Caco-2 (cell line): ENCODE measurements at regions not wholly inside any gene's neighbourhood (a gene's known extent, or its start where the extent isn't known, plus 50 kb on each side); places are given as distances from the start of the nearest gene placed in this dataset.

ENCODE experiments used
- BruUV-seq: library from RNA; stranded (reverse); fragments of 400-500 nt; replicated peaks from 2 replicates; lab custom pipeline; 2021; lab: Mats Ljungman, UMichigan
- CTCF ChIA-PET: fragments of 300-600 bp; sonication (Branson Sonifier 250); formaldehyde crosslinking; loops from one replicate; lab custom pipeline; 2022; ENCODE audit warnings: antibody characterized with exemption; lab: Charles Lee
- POLR2A ChIA-PET: fragments of 300-600 bp; sonication (Branson Sonifier 250); formaldehyde crosslinking; loops from one replicate; lab custom pipeline; 2022; ENCODE audit warnings: antibody characterized with exemption; lab: Charles Lee
- DNase-seq, 2 experiments: peaks; one replicate each; pipeline versions ENCODE4 v3.0.0 to v3.0.0-alpha.2; 2020 to 2022
- H3K27me3 ChIP-seq: replicated peaks from 2 replicates; pipeline ENCODE4 v1.6.0; 2011; ENCODE audit warnings: low read length; ENCODE audit not compliant: control insufficient read depth, insufficient read depth
- H3K36me3 ChIP-seq: 2 replicates; pipeline ENCODE4 v1.5.1; 2011; ENCODE audit warnings: low read length; ENCODE audit not compliant: control insufficient read depth, insufficient read depth
- H3K4me1 ChIP-seq: fragments of 250-450 bp; sonication (Bioruptor Pico); 2 replicates; pipeline ENCODE4 v1.5.1; 2020; ENCODE audit warnings: mild to moderate bottlenecking
- H3K4me3 ChIP-seq: 2 replicates; pipeline ENCODE4 v1.5.1; 2011; ENCODE audit warnings: low read depth, mild to moderate bottlenecking, control low read depth, low read length
- H3K9me3 ChIP-seq: fragments of 250-450 bp; sonication (Bioruptor Pico); 2 replicates; pipeline ENCODE4 v1.5.1; 2020; ENCODE audit warnings: mild to moderate bottlenecking, moderate library complexity
- H3K27ac Mint-ChIP-seq: one replicate; pipeline ENCODE4 v1.8.0; 2022; ENCODE audit warnings: mixed read lengths; ENCODE audit not compliant: unreplicated experiment
- H3K27me3 Mint-ChIP-seq: one replicate; pipeline ENCODE4 v1.8.0; 2022; ENCODE audit warnings: mixed read lengths; ENCODE audit not compliant: insufficient read depth, unreplicated experiment
- H3K36me3 Mint-ChIP-seq: one replicate; pipeline ENCODE4 v1.8.0; 2022; ENCODE audit warnings: mild to moderate bottlenecking, mixed read lengths; ENCODE audit not compliant: insufficient read depth, unreplicated experiment
- H3K4me1 Mint-ChIP-seq: one replicate; pipeline ENCODE4 v1.8.0; 2022; ENCODE audit warnings: low read depth, mixed read lengths; ENCODE audit not compliant: unreplicated experiment
- H3K4me3 Mint-ChIP-seq: one replicate; pipeline ENCODE4 v1.8.0; 2022; ENCODE audit warnings: mild to moderate bottlenecking, moderate library complexity, mixed read lengths; ENCODE audit not compliant: unreplicated experiment
- H3K9me3 Mint-ChIP-seq: one replicate; pipeline ENCODE4 v1.8.0; 2022; ENCODE audit warnings: mixed read lengths; ENCODE audit not compliant: unreplicated experiment
- CTCF ChIP-seq, 2 experiments: fragments of 200-600 bp in 1 of 2; IDR thresholded peaks; 1 replicate in 1 of 2; 2 replicates in 1 of 2; pipeline versions ENCODE4 v1.5.1 to v1.8.0; 2011 to 2022; ENCODE audit warnings: antibody characterized with exemption in 1 of 2, control low read depth in 1 of 2, inconsistent platforms in 1 of 2, low read depth in 1 of 2, low read length in 1 of 2, mild to moderate bottlenecking in 1 of 2, moderate library complexity in 1 of 2; ENCODE audit not compliant: insufficient read depth in 1 of 2, severe bottlenecking in 1 of 2, unreplicated experiment in 1 of 2
- intact Hi-C: fragments of 100-400 bp; cut with micrococcal nuclease; formaldehyde crosslinking; loops from one replicate; pipeline ENCODE4 v1.10.0; 2022; ENCODE audit not compliant: unreplicated experiment

DNA sequence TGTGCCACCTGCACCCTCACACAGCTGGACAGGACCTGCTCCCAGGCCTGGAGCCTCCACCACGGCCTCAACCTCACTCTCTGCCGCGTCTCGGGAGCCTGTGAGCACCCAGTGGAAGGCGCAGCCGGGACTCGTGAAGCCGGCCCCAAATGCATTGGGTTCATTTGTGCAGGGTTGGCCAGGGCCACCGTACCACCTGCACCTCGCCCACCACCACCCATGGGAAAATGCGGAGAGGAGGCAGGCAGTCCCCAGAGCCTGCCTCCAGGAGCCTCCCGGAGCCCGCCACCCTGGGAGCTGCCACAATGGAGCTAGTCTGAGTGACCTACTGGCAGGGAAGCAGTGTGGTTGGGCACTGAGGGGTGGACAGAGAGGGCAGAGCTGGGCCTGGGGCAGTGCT is 62.5 kb upstream of the HRH1 start:
- ChIA-PET CTCF (no interaction called here), POLR2A (no interaction called here)
- Mint-ChIP-seq H3K4me1 (no peaks in the 10 kb centered on the region), H3K4me3 (no peak overlapping the region), H3K27me3 (no peaks in the 10 kb centered on the region), H3K36me3 (no peaks in the 10 kb centered on the region), H3K9me3 (no peaks in the 10 kb centered on the region), H3K27ac (no peak overlapping the region)
- H3K4me3 ChIP-seq = no peak overlapping the region
- DNase-seq = no peak
- peaks cover 10% of the 10 kb centered on the region for H3K4me1 ChIP-seq
- H3K36me3 ChIP-seq = no peaks in the 10 kb centered on the region
- H3K9me3 ChIP-seq = no peaks in the 10 kb centered on the region
- no peak for TF ChIP-seq CTCF (IDR thresholded peaks at IDR 0.05; ENCODE audit: insufficient read depth in 1 of 2, low read depth in 1 of 2, low read length in 1 of 2, severe bottlenecking in 1 of 2, unreplicated experiment in 1 of 2)
- no peaks in the 10 kb centered on the region for H3K27me3 ChIP-seq
- no TSS peak for BruUV-seq
- intact Hi-C loops = no loop called here

DNA sequence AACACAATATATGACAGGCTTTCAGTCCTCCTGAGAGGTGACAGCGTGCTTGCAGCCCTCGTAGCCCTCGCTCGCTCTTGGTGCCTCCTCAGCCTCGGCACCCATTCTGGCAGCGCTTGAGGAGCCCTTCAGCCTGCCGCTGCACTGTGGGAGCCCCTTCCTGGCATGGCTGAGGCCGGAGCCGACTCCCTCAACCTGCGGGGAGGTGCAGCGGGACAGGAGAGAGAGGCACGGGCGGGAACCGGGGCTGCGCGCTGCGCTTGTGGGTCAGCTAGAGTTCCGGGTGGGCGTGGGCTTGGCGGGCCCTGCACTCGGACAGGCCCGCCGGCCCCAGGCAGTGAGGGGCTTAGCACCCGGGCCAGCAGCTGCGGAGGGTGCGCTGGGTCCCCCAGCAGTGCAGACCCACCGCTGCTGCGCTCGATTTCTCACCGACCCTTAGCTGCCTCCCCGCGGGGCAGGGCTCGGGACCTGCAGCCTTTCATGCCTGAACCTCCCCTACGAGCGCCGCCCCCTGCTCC is 60.4 kb upstream of the HRH1 start:
- POLR2A ChIA-PET = no interaction called here

GRCh38 chr3:11095932-11096265 is 58.4 kb upstream of the HRH1 start:
- no peak overlapping the region for H3K4me3 Mint-ChIP-seq
- POLR2A ChIA-PET = no interaction called here

More for the DNA sequence above, 60.4 kb upstream of the HRH1 start:
- Mint-ChIP-seq H3K27me3 (no peaks in the 10 kb centered on the region), H3K4me1 (no peaks in the 10 kb centered on the region), H3K27ac (no peak overlapping the region), H3K36me3 (no peaks in the 10 kb centered on the region), H3K4me3 (no peak overlapping the region), H3K9me3 (no peaks in the 10 kb centered on the region)
- intact Hi-C loops = no loop called here
- CTCF ChIA-PET = no interaction called here
- BruUV-seq = no TSS peak
- no peak for TF ChIP-seq CTCF (IDR thresholded peaks at IDR 0.05; ENCODE audit: insufficient read depth in 1 of 2, low read depth in 1 of 2, low read length in 1 of 2, severe bottlenecking in 1 of 2, unreplicated experiment in 1 of 2)
- DNase-seq = no peak
- Histone ChIP-seq H3K4me1 (no peaks in the 10 kb centered on the region; the same call in 1 of the 2 replicates), H3K36me3 (no peaks in the 10 kb centered on the region), H3K4me3 (no peak overlapping the region), H3K9me3 (no peaks in the 10 kb centered on the region), H3K27me3 (no peaks in the 10 kb centered on the region)

More at GRCh38 chr3:11095932-11096265, 58.4 kb upstream of the HRH1 start:
- H3K27me3 Mint-ChIP-seq = no peaks in the 10 kb centered on the region
- Histone ChIP-seq H3K36me3 (no peaks in the 10 kb centered on the region), H3K4me3 (no peak overlapping the region), H3K27me3 (no peaks in the 10 kb centered on the region), H3K4me1 (no peaks in the 10 kb centered on the region; the same call in 1 of the 2 replicates), H3K9me3 (no peaks in the 10 kb centered on the region)
- no peaks in the 10 kb centered on the region for H3K4me1 Mint-ChIP-seq
- no TSS peak for BruUV-seq
- TF ChIP-seq CTCF (IDR thresholded peaks at IDR 0.05; ENCODE audit: insufficient read depth in 1 of 2, low read depth in 1 of 2, low read length in 1 of 2, severe bottlenecking in 1 of 2, unreplicated experiment in 1 of 2) = no peak
- no peaks in the 10 kb centered on the region for H3K36me3 Mint-ChIP-seq
- no peak overlapping the region for H3K27ac Mint-ChIP-seq
- H3K9me3 Mint-ChIP-seq = no peaks in the 10 kb centered on the region
- DNase-seq = no peak
- intact Hi-C loops = no loop called here
- CTCF ChIA-PET = no interaction called here
